Caco-2 (cell line): ENCODE measurements at regions not wholly inside any gene's neighbourhood (a gene's known extent, or its start where the extent isn't known, plus 50 kb on each side); places are given as distances from the start of the nearest gene placed in this dataset.
"Not testable (repeated sequence)": the region's sequence is repeated elsewhere in the genome, so short reads cannot be mapped to it uniquely, and the experiment has no call there.

Source experiments
- BruUV-seq: library from RNA; stranded (reverse); fragments of 400-500 nt; replicated peaks from 2 replicates; lab custom pipeline; 2021; lab: Mats Ljungman, UMichigan
- CTCF ChIA-PET: fragments of 300-600 bp; sonication (Branson Sonifier 250); formaldehyde crosslinking; loops from one replicate; lab custom pipeline; 2022; ENCODE audit warnings: antibody characterized with exemption; lab: Charles Lee
- POLR2A ChIA-PET: fragments of 300-600 bp; sonication (Branson Sonifier 250); formaldehyde crosslinking; loops from one replicate; lab custom pipeline; 2022; ENCODE audit warnings: antibody characterized with exemption; lab: Charles Lee
- DNase-seq, 2 experiments: peaks; one replicate each; pipeline versions ENCODE4 v3.0.0 to v3.0.0-alpha.2; 2020 to 2022
- H3K27me3 ChIP-seq: replicated peaks from 2 replicates; pipeline ENCODE4 v1.6.0; 2011; ENCODE audit warnings: low read length; ENCODE audit not compliant: control insufficient read depth, insufficient read depth
- H3K36me3 ChIP-seq: 2 replicates; pipeline ENCODE4 v1.5.1; 2011; ENCODE audit warnings: low read length; ENCODE audit not compliant: control insufficient read depth, insufficient read depth
- H3K4me1 ChIP-seq: fragments of 250-450 bp; sonication (Bioruptor Pico); 2 replicates; pipeline ENCODE4 v1.5.1; 2020; ENCODE audit warnings: mild to moderate bottlenecking
- H3K4me3 ChIP-seq: 2 replicates; pipeline ENCODE4 v1.5.1; 2011; ENCODE audit warnings: low read depth, mild to moderate bottlenecking, control low read depth, low read length
- H3K9me3 ChIP-seq: fragments of 250-450 bp; sonication (Bioruptor Pico); 2 replicates; pipeline ENCODE4 v1.5.1; 2020; ENCODE audit warnings: mild to moderate bottlenecking, moderate library complexity
- H3K27ac Mint-ChIP-seq: one replicate; pipeline ENCODE4 v1.8.0; 2022; ENCODE audit warnings: mixed read lengths; ENCODE audit not compliant: unreplicated experiment
- H3K27me3 Mint-ChIP-seq: one replicate; pipeline ENCODE4 v1.8.0; 2022; ENCODE audit warnings: mixed read lengths; ENCODE audit not compliant: insufficient read depth, unreplicated experiment
- H3K36me3 Mint-ChIP-seq: one replicate; pipeline ENCODE4 v1.8.0; 2022; ENCODE audit warnings: mild to moderate bottlenecking, mixed read lengths; ENCODE audit not compliant: insufficient read depth, unreplicated experiment
- H3K4me1 Mint-ChIP-seq: one replicate; pipeline ENCODE4 v1.8.0; 2022; ENCODE audit warnings: low read depth, mixed read lengths; ENCODE audit not compliant: unreplicated experiment
- H3K4me3 Mint-ChIP-seq: one replicate; pipeline ENCODE4 v1.8.0; 2022; ENCODE audit warnings: mild to moderate bottlenecking, moderate library complexity, mixed read lengths; ENCODE audit not compliant: unreplicated experiment
- H3K9me3 Mint-ChIP-seq: one replicate; pipeline ENCODE4 v1.8.0; 2022; ENCODE audit warnings: mixed read lengths; ENCODE audit not compliant: unreplicated experiment
- intact Hi-C: fragments of 100-400 bp; cut with micrococcal nuclease; formaldehyde crosslinking; loops from one replicate; pipeline ENCODE4 v1.10.0; 2022; ENCODE audit not compliant: unreplicated experiment
- TF ChIP-seq, protein P1 (sequence below), 2 experiments: fragments of 200-600 bp in 1 of 2; IDR thresholded peaks; 1 replicate in 1 of 2; 2 replicates in 1 of 2; pipeline versions ENCODE4 v1.5.1 to v1.8.0; 2011 to 2022; ENCODE audit warnings: antibody characterized with exemption in 1 of 2, control low read depth in 1 of 2, inconsistent platforms in 1 of 2, low read depth in 1 of 2, low read length in 1 of 2, mild to moderate bottlenecking in 1 of 2, moderate library complexity in 1 of 2; ENCODE audit not compliant: insufficient read depth in 1 of 2, severe bottlenecking in 1 of 2, unreplicated experiment in 1 of 2

DNA sequence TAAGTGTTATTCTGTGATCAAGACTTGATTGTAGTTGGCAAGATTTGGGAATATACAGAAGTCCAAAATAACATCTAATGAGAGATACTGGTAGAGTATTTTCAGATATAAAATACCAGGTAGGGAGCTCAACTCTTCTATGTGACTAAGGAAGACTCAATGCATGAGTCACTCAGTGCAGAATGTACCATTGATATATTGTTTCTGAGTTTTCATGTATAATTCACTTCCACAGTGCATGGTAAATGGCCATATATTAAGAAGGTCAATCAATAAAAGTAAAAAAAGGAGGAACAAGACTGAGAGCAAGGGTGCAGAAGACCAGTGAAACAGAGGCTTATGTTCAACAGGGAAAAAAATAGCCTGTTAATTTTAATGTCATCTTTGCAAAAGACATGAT lies 1387.9 kb downstream of the CDH8 start:
- Mint-ChIP-seq H3K4me3 (no peak overlapping the region), H3K27ac (no peak overlapping the region), H3K27me3 (no peaks in the 10 kb centered on the region), H3K9me3 (peaks cover 10% of the 10 kb centered on the region), H3K4me1 (no peaks in the 10 kb centered on the region), H3K36me3 (no peaks in the 10 kb centered on the region)
- no peak overlapping the region for H3K4me3 ChIP-seq
- no peaks in the 10 kb centered on the region for H3K4me1 ChIP-seq
- no peak for DNase-seq
- ChIA-PET CTCF (no interaction called here), POLR2A (no interaction called here)
- TF ChIP-seq, protein P1, sequence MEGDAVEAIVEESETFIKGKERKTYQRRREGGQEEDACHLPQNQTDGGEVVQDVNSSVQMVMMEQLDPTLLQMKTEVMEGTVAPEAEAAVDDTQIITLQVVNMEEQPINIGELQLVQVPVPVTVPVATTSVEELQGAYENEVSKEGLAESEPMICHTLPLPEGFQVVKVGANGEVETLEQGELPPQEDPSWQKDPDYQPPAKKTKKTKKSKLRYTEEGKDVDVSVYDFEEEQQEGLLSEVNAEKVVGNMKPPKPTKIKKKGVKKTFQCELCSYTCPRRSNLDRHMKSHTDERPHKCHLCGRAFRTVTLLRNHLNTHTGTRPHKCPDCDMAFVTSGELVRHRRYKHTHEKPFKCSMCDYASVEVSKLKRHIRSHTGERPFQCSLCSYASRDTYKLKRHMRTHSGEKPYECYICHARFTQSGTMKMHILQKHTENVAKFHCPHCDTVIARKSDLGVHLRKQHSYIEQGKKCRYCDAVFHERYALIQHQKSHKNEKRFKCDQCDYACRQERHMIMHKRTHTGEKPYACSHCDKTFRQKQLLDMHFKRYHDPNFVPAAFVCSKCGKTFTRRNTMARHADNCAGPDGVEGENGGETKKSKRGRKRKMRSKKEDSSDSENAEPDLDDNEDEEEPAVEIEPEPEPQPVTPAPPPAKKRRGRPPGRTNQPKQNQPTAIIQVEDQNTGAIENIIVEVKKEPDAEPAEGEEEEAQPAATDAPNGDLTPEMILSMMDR (IDR thresholded peaks at IDR 0.05; ENCODE audit: insufficient read depth in 1 of 2, low read depth in 1 of 2, low read length in 1 of 2, severe bottlenecking in 1 of 2, unreplicated experiment in 1 of 2), result no peak
- intact Hi-C loops, result no loop called here
- no TSS peak for BruUV-seq
- no peaks in the 10 kb centered on the region for H3K36me3 ChIP-seq
- H3K27me3 ChIP-seq, result no peaks in the 10 kb centered on the region
- H3K9me3 ChIP-seq, result no peaks in the 10 kb centered on the region; the same call in 1 of the 2 replicates

DNA sequence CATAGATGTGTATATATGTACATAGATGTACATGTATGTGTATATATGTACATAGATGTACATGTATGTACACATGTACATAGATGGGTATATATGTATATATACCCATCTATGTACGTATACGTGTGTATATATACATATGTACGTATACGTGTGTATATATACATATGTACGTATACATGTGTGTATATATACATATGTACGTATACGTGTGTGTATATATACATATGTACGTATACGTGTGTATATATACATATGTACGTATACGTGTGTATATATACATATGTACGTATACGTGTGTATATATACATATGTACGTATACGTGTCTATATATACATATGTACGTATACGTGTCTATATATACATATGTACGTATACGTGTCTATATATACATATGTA lies 1388.8 kb downstream of the CDH8 start:
- H3K9me3 ChIP-seq, H3K27me3 ChIP-seq, BruUV-seq, H3K4me1 Mint-ChIP-seq, H3K36me3 ChIP-seq, DNase-seq, H3K27me3 Mint-ChIP-seq, H3K4me3 ChIP-seq, POLR2A ChIA-PET, H3K4me1 ChIP-seq, CTCF ChIA-PET, H3K27ac Mint-ChIP-seq, H3K36me3 Mint-ChIP-seq, intact Hi-C loops, H3K4me3 Mint-ChIP-seq: not testable (repeated sequence)
- peaks cover 14% of the 10 kb centered on the region for H3K9me3 Mint-ChIP-seq

DNA sequence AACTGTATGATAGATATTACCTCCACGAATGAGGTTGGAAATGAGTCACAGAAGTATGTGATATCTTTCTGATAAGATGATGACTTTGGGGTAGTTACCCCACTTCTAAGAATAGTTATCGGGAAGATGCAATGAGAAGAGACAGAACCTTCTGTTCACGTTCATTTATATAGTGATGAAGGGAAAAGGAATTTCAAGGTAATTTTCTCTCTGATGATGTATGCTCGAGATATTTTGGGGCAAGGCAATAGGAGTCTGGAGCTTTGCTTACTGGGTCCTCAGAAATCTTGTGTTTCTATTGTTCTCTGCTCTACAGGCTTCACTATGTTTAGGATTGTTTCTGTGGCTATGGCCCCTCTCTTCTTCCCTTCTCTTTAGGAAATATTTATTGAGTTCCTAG lies 1389.6 kb downstream of the CDH8 start:
- TF ChIP-seq, protein P1 (IDR thresholded peaks at IDR 0.05; ENCODE audit: insufficient read depth in 1 of 2, low read depth in 1 of 2, low read length in 1 of 2, severe bottlenecking in 1 of 2, unreplicated experiment in 1 of 2), result no peak
- no peaks in the 10 kb centered on the region for H3K4me1 Mint-ChIP-seq
- H3K27me3 Mint-ChIP-seq, result no peaks in the 10 kb centered on the region
- POLR2A ChIA-PET, result no interaction called here
- intact Hi-C loops, result no loop called here
- H3K4me3 Mint-ChIP-seq, result no peak overlapping the region
- no TSS peak for BruUV-seq
- DNase-seq, result no peak
- Histone ChIP-seq H3K27me3 (no peaks in the 10 kb centered on the region), H3K4me3 (no peak overlapping the region), H3K4me1 (no peaks in the 10 kb centered on the region), H3K36me3 (no peaks in the 10 kb centered on the region), H3K9me3 (no peaks in the 10 kb centered on the region; the same call in 1 of the 2 replicates)
- peaks cover 22% of the 10 kb centered on the region for H3K9me3 Mint-ChIP-seq
- CTCF ChIA-PET, result no interaction called here
- H3K36me3 Mint-ChIP-seq, result no peaks in the 10 kb centered on the region
- no peak overlapping the region for H3K27ac Mint-ChIP-seq

DNA sequence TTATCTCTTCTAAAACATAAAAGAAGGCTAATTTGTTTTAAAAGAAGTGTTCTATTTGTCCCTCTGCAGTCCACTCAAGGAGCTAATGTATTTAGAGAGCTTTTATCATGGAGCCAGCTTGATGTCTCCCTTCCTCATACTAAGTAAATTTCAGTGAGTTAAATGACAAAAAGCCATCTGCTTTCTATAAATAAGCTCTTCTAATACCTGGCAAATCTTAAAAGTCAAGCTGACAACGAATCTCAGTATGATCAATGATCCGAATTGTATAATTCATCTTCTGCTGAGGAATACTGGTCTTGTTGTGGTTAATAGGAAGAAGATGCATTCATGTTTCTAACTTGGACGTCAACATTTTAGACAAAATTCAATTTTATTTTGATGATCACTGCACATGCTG lies 1390.7 kb downstream of the CDH8 start:
- Mint-ChIP-seq H3K4me1 (no peaks in the 10 kb centered on the region), H3K4me3 (no peak overlapping the region), H3K36me3 (no peaks in the 10 kb centered on the region), H3K9me3 (peaks cover 27% of the 10 kb centered on the region), H3K27me3 (no peaks in the 10 kb centered on the region), H3K27ac (no peak overlapping the region)
- no peaks in the 10 kb centered on the region for H3K36me3 ChIP-seq
- ChIA-PET CTCF (no interaction called here), POLR2A (no interaction called here)
- TF ChIP-seq, protein P1 (IDR thresholded peaks at IDR 0.05; ENCODE audit: insufficient read depth in 1 of 2, low read depth in 1 of 2, low read length in 1 of 2, severe bottlenecking in 1 of 2, unreplicated experiment in 1 of 2), result no peak
- no peaks in the 10 kb centered on the region for H3K4me1 ChIP-seq
- H3K27me3 ChIP-seq, result no peaks in the 10 kb centered on the region
- no TSS peak for BruUV-seq
- intact Hi-C loops, result no loop called here
- no peak overlapping the region for H3K4me3 ChIP-seq
- DNase-seq, result no peak
- H3K9me3 ChIP-seq, result no peaks in the 10 kb centered on the region; the same call in 1 of the 2 replicates
